ENCODE measurements at regions not wholly inside any gene's neighbourhood (a gene's known extent, or its start where the extent isn't known, plus 50 kb on each side); places are given as distances from the start of the nearest gene placed in this dataset.

GRCh38 chr5:171647043-171647903, 138.3 kb upstream of the SMIM23 start:
- no peaks in the 10 kb centered on the region for H3K27me3 ChIP-seq (ENCODE audit: low read length)
- TF ChIP-seq CTCF (IDR thresholded peaks at IDR 0.05; ENCODE audit: insufficient read depth, low read length, poor library complexity, severe bottlenecking): no peak
- no peak for TF ChIP-seq EZH2phosphoT487 (conservative IDR thresholded peaks at IDR 0.05; ENCODE audit: low read length)
- H3K9me3 ChIP-seq (ENCODE audit: insufficient read depth, low read length): no peaks in the 10 kb centered on the region
- H3K9me2 ChIP-seq (replicated peaks; ENCODE audit: insufficient read depth, low read length): no peaks in the 10 kb centered on the region
- H3K4me2 ChIP-seq (ENCODE audit: low read depth, low read length, poor library complexity, severe bottlenecking): no peak overlapping the region
- H3K36me3 ChIP-seq (ENCODE audit: low read length): no peaks in the 10 kb centered on the region
- no peaks in the 10 kb centered on the region for H3F3A ChIP-seq (ENCODE audit: insufficient read depth)
- no peak overlapping the region for H3K9ac ChIP-seq (ENCODE audit: low read length)
- no peaks in the 10 kb centered on the region for H4K20me1 ChIP-seq (ENCODE audit: low read depth, low read length)
- H2AFZ ChIP-seq (ENCODE audit: low read depth, low read length, severe bottlenecking): no peak overlapping the region
- H3K79me2 ChIP-seq (ENCODE audit: insufficient read depth, low read length): no peaks in the 10 kb centered on the region
- no peak overlapping the region for H3K4me3 ChIP-seq (ENCODE audit: insufficient read depth, low read length, poor library complexity, severe bottlenecking)
- no peak overlapping the region for H3K27ac ChIP-seq (ENCODE audit: low read depth, low read length)

- TF ChIP-seq CTCF (IDR thresholded peaks at IDR 0.05; ENCODE audit: insufficient read depth, low read length, poor library complexity, severe bottlenecking) (no peak), EZH2phosphoT487 (conservative IDR thresholded peaks at IDR 0.05; ENCODE audit: low read length) (no peak)
- Histone ChIP-seq H2AFZ (ENCODE audit: low read depth, low read length, severe bottlenecking) (no peak overlapping the region), H3K9me2 (replicated peaks; ENCODE audit: insufficient read depth, low read length) (no peaks in the 10 kb centered on the region), H3K9me3 (ENCODE audit: insufficient read depth, low read length) (no peaks in the 10 kb centered on the region), H3K4me2 (ENCODE audit: low read depth, low read length, poor library complexity, severe bottlenecking) (no peak overlapping the region), H3F3A (ENCODE audit: insufficient read depth) (no peaks in the 10 kb centered on the region), H3K27me3 (ENCODE audit: low read length) (no peaks in the 10 kb centered on the region), H3K36me3 (ENCODE audit: low read length) (no peaks in the 10 kb centered on the region), H4K20me1 (ENCODE audit: low read depth, low read length) (no peaks in the 10 kb centered on the region), H3K4me3 (ENCODE audit: insufficient read depth, low read length, poor library complexity, severe bottlenecking) (no peak overlapping the region), H3K27ac (ENCODE audit: low read depth, low read length) (no peak overlapping the region), H3K9ac (ENCODE audit: low read length) (no peak overlapping the region), H3K79me2 (ENCODE audit: insufficient read depth, low read length) (no peaks in the 10 kb centered on the region)
Measured at GRCh38 chr5:171647904-171648260, 137.7 kb upstream of the SMIM23 start.

- no peaks in the 10 kb centered on the region for H3K27me3 ChIP-seq (ENCODE audit: low read length)
- H3K9ac ChIP-seq (ENCODE audit: low read length): no peak overlapping the region
Measured at GRCh38 chr5:171648279-171649074, 137.1 kb upstream of the SMIM23 start.

More at GRCh38 chr5:171648279-171649074, 137.1 kb upstream of the SMIM23 start:
- no peak overlapping the region for H2AFZ ChIP-seq (ENCODE audit: low read depth, low read length, severe bottlenecking)
- H3F3A ChIP-seq (ENCODE audit: insufficient read depth): no peaks in the 10 kb centered on the region
- no peaks in the 10 kb centered on the region for H3K79me2 ChIP-seq (ENCODE audit: insufficient read depth, low read length)
- H4K20me1 ChIP-seq (ENCODE audit: low read depth, low read length): no peaks in the 10 kb centered on the region
- TF ChIP-seq EZH2phosphoT487 (conservative IDR thresholded peaks at IDR 0.05; ENCODE audit: low read length) (no peak), CTCF (IDR thresholded peaks at IDR 0.05; ENCODE audit: insufficient read depth, low read length, poor library complexity, severe bottlenecking) (no peak)
- no peaks in the 10 kb centered on the region for H3K9me3 ChIP-seq (ENCODE audit: insufficient read depth, low read length)
- no peak overlapping the region for H3K4me3 ChIP-seq (ENCODE audit: insufficient read depth, low read length, poor library complexity, severe bottlenecking)
- no peak overlapping the region for H3K27ac ChIP-seq (ENCODE audit: low read depth, low read length)
- no peaks in the 10 kb centered on the region for H3K9me2 ChIP-seq (replicated peaks; ENCODE audit: insufficient read depth, low read length)
- no peak overlapping the region for H3K4me2 ChIP-seq (ENCODE audit: low read depth, low read length, poor library complexity, severe bottlenecking)
- H3K36me3 ChIP-seq (ENCODE audit: low read length): no peaks in the 10 kb centered on the region
